ENCODE measurements at regions not wholly inside any gene's neighbourhood (a gene's known extent, or its start where the extent isn't known, plus 50 kb on each side); places are given as distances from the start of the nearest gene placed in this dataset.

- DNase-seq = no peak
Observed at GRCh38 chr17:55668312-55668920, 54.2 kb downstream of the TMEM100 start.

- DNase-seq = no peak
Observed at GRCh38 chr17:55666806-55667205, 55.9 kb downstream of the TMEM100 start.

GRCh38 chr17:55664287-55664686, 58.4 kb downstream of the TMEM100 start:
- no peak for DNase-seq

GRCh38 chr17:55663400-55663799, 59.3 kb downstream of the TMEM100 start:
- no peak for DNase-seq

- no peak for DNase-seq
Observed at GRCh38 chr17:55661963-55662834, 60.5 kb downstream of the TMEM100 start.

GRCh38 chr17:55661256-55661758, 61.4 kb downstream of the TMEM100 start:
- DNase-seq = no peak

GRCh38 chr17:55660178-55660886, 62.3 kb downstream of the TMEM100 start:
- DNase-seq = no peak

GRCh38 chr17:55659661-55660060, 63.0 kb downstream of the TMEM100 start:
- no peak for DNase-seq

GRCh38 chr17:55655777-55656176, 66.9 kb downstream of the TMEM100 start:
- DNase-seq = no peak

GRCh38 chr17:55654821-55655220, 67.8 kb downstream of the TMEM100 start:
- DNase-seq = no peak

GRCh38 chr17:55654022-55654421, 68.6 kb downstream of the TMEM100 start:
- no peak for DNase-seq

GRCh38 chr17:55652825-55653224, 69.8 kb downstream of the TMEM100 start:
- no peak for DNase-seq

- no peak for DNase-seq
Observed at GRCh38 chr17:55652114-55652823, 70.4 kb downstream of the TMEM100 start.

- no peak for DNase-seq
Observed at GRCh38 chr17:55649957-55650597, 72.6 kb downstream of the TMEM100 start.

GRCh38 chr17:55648086-55648485, 74.6 kb downstream of the TMEM100 start:
- no peak for DNase-seq

- no peak for DNase-seq
Observed at GRCh38 chr17:55645361-55645760, 77.3 kb downstream of the TMEM100 start.

GRCh38 chr17:55644346-55644745, 78.3 kb downstream of the TMEM100 start:
- DNase-seq = no peak

GRCh38 chr17:55642741-55643140, 79.9 kb downstream of the TMEM100 start:
- DNase-seq = no peak

GRCh38 chr17:55641676-55642081, 81.0 kb downstream of the TMEM100 start:
- peak; percentile 78 for DNase-seq

- DNase-seq = no peak
Observed at GRCh38 chr17:55639096-55639495, 83.6 kb downstream of the TMEM100 start.

- no peak for DNase-seq
Observed at GRCh38 chr17:55635253-55635914, 87.3 kb downstream of the TMEM100 start.

- no peak for DNase-seq
Observed at GRCh38 chr17:55634702-55635101, 88.0 kb downstream of the TMEM100 start.

Data from DMS53 (cell line).